ENCODE measurements at regions not wholly inside any gene's neighbourhood (a gene's known extent, or its start where the extent isn't known, plus 50 kb on each side); places are given as distances from the start of the nearest gene placed in this dataset.
"Not testable (repeated sequence)": the region's sequence is repeated elsewhere in the genome, so short reads cannot be mapped to it uniquely, and the experiment has no call there.

- DNase-seq (ENCODE audit: low spot score), result no peak
Measured at GRCh38 chr21:20373031-20373430, 625.2 kb upstream of the NCAM2 start.

- DNase-seq (ENCODE audit: low spot score), result peak; percentile 9
Measured at GRCh38 chr21:20377250-20377649, 621.0 kb upstream of the NCAM2 start.

DNA sequence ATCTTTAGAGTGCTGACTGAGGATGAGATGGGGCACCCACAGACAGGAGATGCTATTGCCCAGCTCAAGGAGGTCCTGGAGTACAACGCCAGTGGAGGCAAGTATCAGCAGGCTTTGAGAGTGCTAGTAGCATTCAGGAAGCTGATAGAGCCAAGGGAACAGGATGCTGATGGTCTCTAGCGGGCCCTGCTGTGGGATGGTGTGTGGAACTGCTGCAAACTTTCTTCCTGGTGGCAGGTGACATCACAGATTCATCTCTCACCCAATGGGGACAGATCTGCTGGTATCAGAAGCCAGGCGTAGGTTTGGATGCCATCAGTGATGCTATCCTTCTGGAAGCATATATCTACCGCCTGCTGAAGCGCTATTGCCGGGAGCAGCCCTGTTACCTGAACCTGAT is 609.8 kb upstream of the NCAM2 start:
- DNase-seq (ENCODE audit: low spot score), result no peak

DNA sequence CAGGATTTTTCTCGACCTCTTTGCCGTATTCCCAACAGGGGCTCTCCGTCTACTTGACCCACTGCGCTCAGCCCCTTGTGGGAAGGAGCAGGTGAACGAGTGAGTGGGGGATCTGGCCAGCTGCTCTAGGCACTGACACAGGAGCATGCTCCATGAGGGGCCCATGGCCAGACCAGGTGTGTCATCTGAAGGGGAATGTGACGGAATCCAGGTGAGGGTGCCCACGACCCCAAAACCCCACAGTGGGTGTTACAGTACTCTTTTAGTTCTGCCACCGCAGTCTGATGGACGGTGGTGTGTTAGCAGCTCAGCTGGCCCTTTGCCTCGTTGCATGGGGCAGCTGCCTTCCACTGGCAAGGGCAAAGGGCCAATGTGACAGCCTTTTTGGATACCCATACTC is 601.4 kb upstream of the NCAM2 start:
- DNase-seq (ENCODE audit: low spot score), result no peak

GRCh38 chr21:20404915-20405314 is 593.3 kb upstream of the NCAM2 start:
- peak; percentile 4 for DNase-seq (ENCODE audit: low spot score)

DNA sequence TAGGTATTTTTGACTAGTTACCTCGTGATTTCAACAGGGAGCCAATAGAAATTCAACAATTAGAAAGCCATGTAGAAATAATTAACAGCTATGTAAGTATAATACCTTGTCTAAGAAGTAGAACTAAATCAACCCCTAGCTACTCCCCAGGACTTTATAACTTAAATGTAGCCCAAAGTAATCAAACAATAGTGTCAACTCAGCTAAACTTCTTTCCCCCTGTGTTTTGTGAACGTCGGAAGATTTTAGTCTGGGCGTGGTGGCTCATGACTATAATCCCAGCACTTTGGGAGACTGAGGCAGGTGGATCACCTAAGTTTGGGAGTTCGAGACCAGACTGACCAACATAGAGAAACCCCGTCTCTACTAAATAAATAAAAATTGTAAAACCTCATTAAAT is 579.9 kb upstream of the NCAM2 start:
- no peak for DNase-seq (ENCODE audit: low spot score)

GRCh38 chr21:20419772-20420171 is 578.4 kb upstream of the NCAM2 start:
- no peak for DNase-seq (ENCODE audit: low spot score)

- DNase-seq (ENCODE audit: low spot score), result no peak
Measured at GRCh38 chr21:20424943-20425342, 573.3 kb upstream of the NCAM2 start.

- DNase-seq (ENCODE audit: low spot score), result no peak
Measured at GRCh38 chr21:20425856-20426255, 572.4 kb upstream of the NCAM2 start.

- no peak for DNase-seq (ENCODE audit: low spot score)
Measured at GRCh38 chr21:20440338-20440737, 557.9 kb upstream of the NCAM2 start.

GRCh38 chr21:20443558-20444155 is 554.6 kb upstream of the NCAM2 start:
- no peak for DNase-seq (ENCODE audit: low spot score)

GRCh38 chr21:20445971-20446370 is 552.2 kb upstream of the NCAM2 start:
- DNase-seq (ENCODE audit: low spot score), result no peak

GRCh38 chr21:20451046-20451445 is 547.2 kb upstream of the NCAM2 start:
- DNase-seq (ENCODE audit: low spot score), result no peak

- no peak for DNase-seq (ENCODE audit: low spot score)
Measured at GRCh38 chr21:20452935-20453334, 545.3 kb upstream of the NCAM2 start.

- DNase-seq (ENCODE audit: low spot score), result no peak
Measured at GRCh38 chr21:20459838-20460237, 538.4 kb upstream of the NCAM2 start.

GRCh38 chr21:20463362-20463761 is 534.8 kb upstream of the NCAM2 start:
- no peak for DNase-seq (ENCODE audit: low spot score)

- DNase-seq (ENCODE audit: low spot score), result no peak
Measured at GRCh38 chr21:20469361-20469760, 528.8 kb upstream of the NCAM2 start.

DNA sequence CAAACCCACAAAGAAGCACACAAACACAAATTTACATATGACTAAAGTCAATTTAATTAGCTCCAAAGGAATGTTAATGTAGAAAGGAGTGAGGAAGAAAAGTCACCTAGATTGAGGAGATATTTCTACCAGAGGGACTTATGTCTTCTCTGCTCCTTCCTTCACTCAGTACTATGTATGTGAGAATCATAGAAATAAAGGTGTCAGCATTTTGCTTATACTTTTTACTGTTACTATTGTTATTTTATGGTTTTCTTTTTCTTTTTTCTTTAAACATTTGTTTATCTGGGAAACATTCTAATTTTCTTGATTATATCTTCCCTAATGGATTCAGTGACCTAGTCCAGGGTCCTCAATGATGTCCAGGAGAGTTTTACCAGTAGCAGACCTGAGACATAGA is 511.9 kb upstream of the NCAM2 start:
- no peak for DNase-seq (ENCODE audit: low spot score)

- DNase-seq (ENCODE audit: low spot score), result not testable (repeated sequence)
Measured at GRCh38 chr21:20502915-20503314, 495.3 kb upstream of the NCAM2 start.

DNA sequence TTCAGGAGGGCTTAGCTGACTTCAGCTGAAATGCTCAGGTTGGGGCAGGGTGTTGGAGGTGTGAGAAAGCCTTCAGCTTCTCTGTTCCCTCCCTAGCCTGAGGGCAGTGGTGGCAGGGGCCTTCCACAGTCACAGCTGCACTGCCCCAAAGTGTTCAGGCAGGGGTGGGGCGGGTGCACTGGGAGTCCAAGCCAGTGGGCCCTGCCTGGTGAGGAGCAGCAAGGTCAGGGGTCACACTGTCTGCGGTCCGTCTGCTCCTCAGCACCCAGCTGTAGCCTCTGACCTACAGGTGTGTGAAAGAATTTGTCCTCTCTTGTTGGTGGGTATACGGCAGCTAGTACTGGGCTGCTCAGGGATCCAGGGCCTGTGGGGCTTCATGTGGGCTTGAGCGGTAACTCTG is 490.4 kb upstream of the NCAM2 start:
- DNase-seq (ENCODE audit: low spot score), result no peak

- no peak for DNase-seq (ENCODE audit: low spot score)
Measured at GRCh38 chr21:20511216-20511880, 486.9 kb upstream of the NCAM2 start.

DNA sequence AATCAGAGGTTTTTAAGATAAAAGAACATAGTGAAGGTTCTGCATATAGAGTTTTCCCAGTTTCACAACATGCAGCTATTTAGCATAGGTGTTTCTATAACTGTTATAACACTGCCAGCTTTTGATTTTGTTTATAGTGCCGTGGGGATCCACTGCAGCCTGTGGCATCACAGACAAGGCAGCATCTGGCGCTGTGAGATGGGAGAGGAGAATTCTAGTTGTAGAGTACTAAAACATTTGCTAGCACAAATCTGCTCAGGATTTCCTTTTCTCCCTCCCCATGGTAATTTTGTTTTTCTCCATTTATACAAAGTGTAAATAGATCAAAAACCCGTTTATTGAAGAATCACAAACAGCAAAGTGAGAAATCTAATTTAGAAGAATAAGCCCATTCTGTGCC is 482.8 kb upstream of the NCAM2 start:
- DNase-seq (ENCODE audit: low spot score), result no peak

- no peak for DNase-seq (ENCODE audit: low spot score)
Measured at GRCh38 chr21:20519076-20519475, 479.1 kb upstream of the NCAM2 start.

- DNase-seq (ENCODE audit: low spot score), result no peak
Measured at GRCh38 chr21:20522611-20523010, 475.6 kb upstream of the NCAM2 start.

Measured in HuH-7 (cell line).